ENCODE measurements at regions not wholly inside any gene's neighbourhood (a gene's known extent, or its start where the extent isn't known, plus 50 kb on each side); places are given as distances from the start of the nearest gene placed in this dataset.
A peak's percentile ranks its signal among the peaks of the same experiment; 100 is the strongest.

GRCh38 chr21:38712071-38712470, 93.7 kb upstream of the ETS2 start:
- peak; percentile 81 for DNase-seq

- peak; percentile 87 for DNase-seq
Observed at GRCh38 chr21:38712664-38713063, 93.1 kb upstream of the ETS2 start.

DNA sequence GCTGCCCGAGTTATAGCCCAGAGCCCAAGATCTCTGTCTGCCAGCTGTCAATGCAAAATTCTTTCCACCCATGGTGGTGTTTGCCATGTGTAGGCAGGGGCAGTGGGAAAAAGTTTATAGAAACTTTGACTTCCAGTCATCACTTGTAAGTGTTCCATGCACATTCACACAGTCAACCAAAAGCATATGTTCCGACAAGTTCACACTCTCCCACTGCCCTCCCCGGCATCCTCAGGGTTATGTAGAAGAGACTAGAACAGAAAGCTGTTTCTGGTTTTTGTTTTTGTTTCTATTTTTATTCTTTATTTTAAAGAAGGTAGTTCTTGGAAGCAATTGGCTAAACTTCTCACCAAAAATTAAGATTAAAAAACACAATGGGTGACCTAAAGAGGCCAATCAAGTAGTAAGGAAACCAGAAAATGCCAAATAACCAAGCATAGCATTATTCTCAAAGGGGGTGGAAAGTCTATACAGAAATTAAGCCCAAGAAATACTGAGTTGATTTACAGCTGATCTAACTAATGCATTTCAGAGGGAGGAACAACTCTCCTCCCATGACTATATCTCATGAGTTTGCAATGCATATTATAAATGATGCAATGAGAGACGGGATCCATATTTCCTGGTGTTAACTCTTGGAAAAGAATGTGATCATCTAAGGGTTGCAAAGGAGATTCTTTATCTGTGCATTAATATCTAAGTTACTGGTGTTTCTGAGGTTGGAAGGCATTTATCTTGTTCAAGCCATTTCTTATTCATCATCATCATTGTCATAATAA, 91.5 kb upstream of the ETS2 start:
- DNase-seq, result no peak

- no peak for DNase-seq
Observed at GRCh38 chr21:38714999-38715398, 90.7 kb upstream of the ETS2 start.

- DNase-seq, result no peak
Observed at GRCh38 chr21:38716088-38716487, 89.6 kb upstream of the ETS2 start.

DNA sequence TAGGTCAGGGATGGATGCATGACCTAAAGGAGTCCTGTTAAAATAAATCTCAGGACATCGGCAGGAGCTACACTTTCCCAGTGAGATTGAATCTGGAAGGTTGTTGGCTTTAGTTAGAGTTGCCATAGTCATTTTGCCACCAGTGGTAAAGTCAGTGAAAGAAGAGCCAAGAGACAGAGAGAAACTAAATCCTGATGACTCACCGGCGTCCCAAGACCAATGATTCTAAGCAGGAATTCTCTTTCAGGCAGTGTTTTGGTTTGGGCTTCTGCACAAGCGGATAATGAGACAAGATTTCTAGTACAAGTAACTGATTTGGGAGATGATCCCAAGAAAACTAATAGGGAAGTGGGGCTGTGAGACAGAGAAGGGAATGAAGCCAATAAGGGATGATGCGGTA, 88.8 kb upstream of the ETS2 start:
- DNase-seq, result no peak

- no peak for DNase-seq
Observed at GRCh38 chr21:38718481-38718880, 87.2 kb upstream of the ETS2 start.

- DNase-seq, result no peak
Observed at GRCh38 chr21:38720074-38720473, 85.7 kb upstream of the ETS2 start.

- DNase-seq, result no peak
Observed at GRCh38 chr21:38721055-38721454, 84.7 kb upstream of the ETS2 start.

DNA sequence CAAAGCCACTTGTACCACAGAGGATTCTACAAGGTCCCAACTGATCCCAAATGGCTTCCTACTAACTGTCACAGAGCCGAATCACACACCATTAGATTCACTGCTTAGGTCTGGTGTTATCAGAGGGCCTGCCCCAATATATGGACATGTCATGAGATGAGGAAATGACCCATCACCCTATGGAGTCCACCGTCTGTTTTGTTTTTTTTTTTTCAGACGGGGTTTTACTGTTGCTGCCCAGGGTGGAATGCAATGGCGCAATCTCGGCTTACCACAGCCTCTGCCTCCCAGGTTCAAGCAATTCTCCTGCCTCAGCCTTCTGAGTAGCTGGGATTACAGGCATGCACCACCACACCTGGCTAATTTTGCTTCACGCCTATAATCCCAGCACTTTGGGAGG, 83.8 kb upstream of the ETS2 start:
- DNase-seq, result no peak

DNA sequence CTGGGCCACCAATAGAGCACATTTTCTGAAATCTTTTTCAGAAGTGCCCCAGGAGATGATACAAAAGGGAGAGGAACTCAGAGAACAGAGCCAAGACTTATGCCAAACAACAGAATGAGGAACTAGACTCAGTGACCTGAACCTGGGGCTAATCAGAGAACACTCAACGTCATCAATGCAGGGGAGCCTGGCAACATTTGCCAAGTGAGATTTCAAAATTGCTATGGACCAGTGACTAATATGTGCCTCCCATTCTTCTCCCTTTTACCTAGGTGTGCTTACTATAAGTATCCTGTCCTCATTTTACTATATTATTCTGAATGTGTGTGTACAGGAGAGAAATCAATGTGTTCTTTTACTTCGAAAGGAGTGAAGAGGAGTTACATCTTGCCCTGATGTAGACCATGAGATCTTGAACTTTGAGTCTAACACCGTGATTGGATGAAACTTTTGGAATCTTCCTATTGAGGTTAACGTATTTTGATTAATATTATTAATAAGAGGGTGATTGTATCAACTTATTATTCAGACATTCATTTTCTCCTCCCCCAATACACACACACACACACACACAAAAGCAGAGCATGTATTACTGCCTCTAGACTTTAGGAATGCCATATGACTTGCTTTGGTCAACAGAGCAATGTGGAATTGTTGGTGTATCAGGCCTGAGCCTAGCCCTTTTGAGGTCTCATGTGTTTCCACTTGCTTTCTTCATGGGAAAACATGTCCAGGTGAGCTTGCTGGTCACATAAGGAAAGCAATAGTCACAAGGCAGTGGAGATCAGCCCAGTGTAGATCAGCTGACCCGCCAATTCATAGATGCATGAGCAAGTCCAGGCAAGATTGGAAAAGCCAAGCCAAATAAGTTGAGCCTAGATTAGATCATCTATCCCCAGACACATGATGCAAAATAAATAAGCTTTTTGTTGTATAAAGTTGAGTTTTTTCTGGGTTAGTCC, 80.3 kb upstream of the ETS2 start:
- DNase-seq, result no peak

DNA sequence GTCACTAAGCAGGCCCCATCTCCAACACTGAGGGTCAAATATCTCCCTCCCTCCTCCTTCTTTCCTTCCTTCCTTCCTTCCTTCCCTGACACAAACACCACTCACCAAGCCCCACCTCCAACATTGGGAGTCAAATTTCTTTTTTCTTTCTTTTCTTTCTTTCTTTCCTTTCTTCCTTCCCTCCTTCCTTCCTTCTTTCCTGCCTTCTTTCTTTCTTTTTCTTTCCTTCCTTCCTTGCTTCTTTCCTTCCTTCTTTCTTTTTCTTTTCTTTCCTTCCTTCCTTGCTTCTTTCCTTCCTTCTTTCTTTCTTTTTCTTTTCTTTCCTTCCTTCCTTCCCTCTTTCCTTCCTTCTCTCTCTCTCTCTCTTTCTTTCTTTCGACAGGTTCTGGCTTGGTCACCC, 79.2 kb upstream of the ETS2 start:
- DNase-seq, result no peak

DNA sequence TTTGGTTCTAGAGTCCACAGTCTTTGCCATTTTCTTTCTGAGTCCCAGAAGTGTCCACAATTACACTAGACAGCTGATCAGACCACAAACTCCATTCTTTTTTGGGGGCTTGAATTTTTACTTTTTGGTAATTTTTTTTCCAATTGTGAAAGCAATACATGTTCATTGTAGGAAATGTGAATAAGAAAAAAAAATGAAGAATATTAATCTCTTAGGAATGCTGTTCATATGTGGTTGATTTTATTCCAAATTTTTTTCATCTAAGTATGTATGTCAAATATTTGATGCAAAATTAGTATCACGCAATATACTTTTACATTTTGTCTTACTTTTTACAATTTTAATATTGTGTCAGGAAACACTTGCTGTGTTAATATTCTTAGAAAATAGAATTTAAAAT, 76.4 kb upstream of the ETS2 start:
- no peak for DNase-seq

- peak; percentile 58 for DNase-seq
Observed at GRCh38 chr21:38729754-38730379, 75.9 kb upstream of the ETS2 start.

- peak; percentile 71 for DNase-seq
Observed at GRCh38 chr21:38733972-38734546, 71.7 kb upstream of the ETS2 start.

DNA sequence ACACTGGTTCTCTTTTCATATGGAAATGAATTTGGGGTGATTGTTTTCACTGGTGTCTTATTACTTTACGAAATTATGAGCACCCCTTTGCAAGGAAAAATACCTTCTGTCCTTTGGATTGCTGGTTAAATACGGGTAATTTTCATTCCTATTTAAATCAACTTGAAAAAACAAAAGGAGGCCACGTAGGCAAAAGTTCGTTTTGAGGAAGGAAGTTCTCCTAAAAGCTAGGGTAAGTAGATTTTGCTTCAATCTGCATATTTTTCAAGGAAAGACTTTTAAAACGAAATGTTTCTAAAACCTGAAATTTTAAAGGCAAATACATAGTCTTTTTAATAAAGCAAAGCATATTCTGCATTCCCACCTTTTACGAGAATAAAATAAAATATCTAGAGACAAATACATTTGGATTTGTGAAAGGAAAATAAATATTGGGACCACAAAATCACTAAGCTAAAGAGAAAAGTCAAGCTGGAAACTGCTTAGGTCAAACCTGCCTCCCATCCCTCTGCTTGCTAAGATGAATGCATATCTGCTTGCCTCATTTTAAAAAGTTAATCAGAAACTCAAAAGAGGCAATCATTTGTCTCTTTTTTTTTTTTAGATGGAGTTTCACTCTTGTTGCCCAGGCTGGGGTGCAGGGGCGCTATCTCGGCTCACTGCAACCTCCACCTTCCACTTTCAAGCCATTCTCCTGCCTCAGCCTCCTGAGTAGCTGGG, 70.9 kb upstream of the ETS2 start:
- no peak for DNase-seq

DNA sequence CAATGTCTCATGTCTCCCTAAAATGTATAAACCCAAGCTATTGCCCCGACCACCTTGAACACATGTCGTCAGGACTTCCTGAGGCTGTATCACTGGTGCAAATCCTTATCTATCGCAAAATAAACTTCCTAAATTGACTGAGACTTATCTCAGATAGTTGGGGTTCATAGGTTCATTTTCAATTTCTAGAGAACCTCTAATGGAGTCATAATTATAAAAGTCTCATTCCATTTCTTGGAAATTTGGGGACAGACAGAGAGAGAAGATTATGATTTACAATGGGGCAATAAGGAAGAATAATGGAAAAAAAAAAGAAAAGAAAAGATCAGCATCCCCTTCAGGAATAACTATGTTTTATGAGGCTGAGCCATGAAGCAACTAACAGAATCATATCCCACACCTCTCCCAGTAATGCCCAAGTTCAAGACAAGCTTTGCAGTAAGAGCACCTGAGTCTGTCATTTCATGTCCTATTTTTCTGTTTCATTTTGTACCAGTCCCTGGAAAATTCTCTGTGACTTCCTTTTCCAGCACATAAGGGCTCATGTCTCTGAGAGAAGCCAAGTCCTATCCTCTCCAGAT, 70.0 kb upstream of the ETS2 start:
- no peak for DNase-seq

DNA sequence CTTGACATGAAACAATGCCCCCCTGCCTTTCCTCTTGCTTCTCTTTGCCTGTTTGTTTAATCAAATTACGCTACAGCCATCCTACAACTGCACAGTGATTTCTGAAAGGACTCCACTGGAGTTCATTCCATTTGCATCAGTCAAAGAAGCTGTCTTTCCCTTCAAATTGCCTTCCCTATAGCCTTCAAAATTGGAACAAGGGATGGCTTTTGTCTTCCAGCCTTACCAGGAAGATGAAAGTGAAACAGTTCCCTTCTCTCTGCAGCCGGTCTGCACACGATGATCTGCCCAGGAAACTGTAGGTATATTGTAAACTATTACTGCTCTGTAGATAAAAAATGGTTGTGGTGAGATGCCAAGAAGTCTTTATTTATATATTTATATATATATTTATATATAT, 65.6 kb upstream of the ETS2 start:
- DNase-seq, result no peak

- DNase-seq, result peak; percentile 31
Observed at GRCh38 chr21:38741092-38741949, 64.4 kb upstream of the ETS2 start.

GRCh38 chr21:38741950-38742256, 63.8 kb upstream of the ETS2 start:
- DNase-seq, result peak; percentile 94

DNA sequence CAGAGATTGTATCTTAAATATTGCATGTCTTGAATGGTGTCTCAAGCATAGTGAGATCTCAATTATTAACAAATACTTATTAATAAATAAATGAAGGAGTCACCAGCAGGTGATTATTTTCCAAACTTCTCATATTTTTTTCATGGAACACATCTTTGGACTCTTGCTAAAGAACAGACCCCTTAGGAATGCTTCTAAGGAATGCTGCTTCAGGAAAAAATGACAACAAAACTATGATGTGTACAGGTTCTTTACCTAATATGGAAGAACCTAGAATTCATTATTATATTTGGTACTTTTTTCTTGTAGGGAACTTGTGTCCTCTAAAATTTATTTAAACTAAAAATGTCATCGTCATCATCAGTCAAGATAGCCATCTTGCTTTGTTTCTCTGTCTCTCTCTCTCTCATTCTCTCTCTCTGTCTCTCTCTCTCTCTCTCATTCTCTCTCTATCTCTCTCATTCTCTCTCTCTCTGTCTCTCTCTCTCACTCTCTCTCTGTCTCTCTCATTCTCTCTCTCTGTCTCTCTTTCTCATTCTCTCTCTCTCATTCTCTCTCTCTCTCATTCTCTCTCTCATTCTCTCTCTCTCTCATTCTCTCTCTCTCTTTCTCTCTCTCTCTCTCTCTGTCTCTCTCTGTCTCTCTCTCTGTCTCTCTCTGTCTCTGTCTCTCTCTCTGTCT, 63.0 kb upstream of the ETS2 start:
- peak; percentile 15 for DNase-seq
